ENCODE measurements at regions not wholly inside any gene's neighbourhood (a gene's known extent, or its start where the extent isn't known, plus 50 kb on each side); places are given as distances from the start of the nearest gene placed in this dataset.

GRCh38 chr19:29336425-29336824, 123.5 kb upstream of the UQCRFS1 start (continued):
- TF ChIP-seq EP300 (IDR thresholded peaks at IDR 0.05; ENCODE audit: borderline replicate concordance in 1 of 2, low read depth in 1 of 2, low read length in 1 of 2) = no peak
- no peak for TF ChIP-seq MAX (IDR thresholded peaks at IDR 0.05; ENCODE audit: low read depth)
- TF ChIP-seq IRF3 (IDR thresholded peaks at IDR 0.05; ENCODE audit: low read depth, low read length) = no peak
- no peak for TF ChIP-seq CHD2 (IDR thresholded peaks at IDR 0.05; ENCODE audit: low read length, partially characterized antibody)
- no peak for TF ChIP-seq MEF2A (IDR thresholded peaks at IDR 0.05; ENCODE audit: borderline replicate concordance, low read depth)
- TF ChIP-seq FOXJ3 (CRISPR knock-in tag; IDR thresholded peaks at IDR 0.05) = no peak
- TF ChIP-seq TEAD4 (IDR thresholded peaks at IDR 0.05; ENCODE audit: borderline replicate concordance, insufficient read depth) = no peak
- no peak for TF ChIP-seq RFX5 (IDR thresholded peaks at IDR 0.05; ENCODE audit: low read length)
- no peak for TF ChIP-seq RAD21 (IDR thresholded peaks at IDR 0.05; ENCODE audit: low read length)
- no peak for TF ChIP-seq POLR2AphosphoS5 (IDR thresholded peaks at IDR 0.05; ENCODE audit: low read depth, low read length)

- no peaks in the 10 kb centered on the region for H4K20me1 ChIP-seq (ENCODE audit: insufficient read depth)
- H3F3A ChIP-seq (replicated peaks; ENCODE audit: insufficient read depth) = no peaks in the 10 kb centered on the region
- no peaks in the 10 kb centered on the region for H3K4me1 ChIP-seq (ENCODE audit: control insufficient read depth in 1 of 2, insufficient read depth in 2 of 2, low read depth in 1 of 2, low read length in 1 of 2)
- H3K27me3 ChIP-seq (ENCODE audit: insufficient read depth) = no peaks in the 10 kb centered on the region
- no peak for DNase-seq
- no peak overlapping the region for H3K27ac ChIP-seq (ENCODE audit: low read depth in 2 of 2, low read length in 1 of 2)
- H3K9me3 ChIP-seq = no peaks in the 10 kb centered on the region
- no peak overlapping the region for H3K9ac ChIP-seq
- TF ChIP-seq TEAD4 (IDR thresholded peaks at IDR 0.05; ENCODE audit: borderline replicate concordance, insufficient read depth) (no peak), FOXM1 (IDR thresholded peaks at IDR 0.05; ENCODE audit: low read depth) (no peak), SMC3 (IDR thresholded peaks at IDR 0.05; ENCODE audit: low read depth, low read length) (no peak), PBX3 (IDR thresholded peaks at IDR 0.05) (no peak), ZBTB33 (IDR thresholded peaks at IDR 0.05; ENCODE audit: borderline replicate concordance, low read depth) (no peak), EP300 (IDR thresholded peaks at IDR 0.05; ENCODE audit: borderline replicate concordance in 1 of 2, low read depth in 1 of 2, low read length in 1 of 2) (no peak), GATA2 (CRISPR knock-in tag; IDR thresholded peaks at IDR 0.05) (no peak), USF2 (IDR thresholded peaks at IDR 0.05; ENCODE audit: borderline replicate concordance, low read depth, low read length) (no peak), EZH2phosphoT487 (IDR thresholded peaks at IDR 0.05; ENCODE audit: borderline replicate concordance, low read depth) (no peak), SIN3A (IDR thresholded peaks at IDR 0.05; ENCODE audit: borderline replicate concordance, low read depth, low read length) (no peak), IRF3 (IDR thresholded peaks at IDR 0.05; ENCODE audit: low read depth, low read length) (no peak), JUND (IDR thresholded peaks at IDR 0.05) (no peak), RFX5 (IDR thresholded peaks at IDR 0.05; ENCODE audit: low read length) (no peak), FOXJ3 (CRISPR knock-in tag; IDR thresholded peaks at IDR 0.05) (no peak), CTCF (IDR thresholded peaks at IDR 0.05) (no peak), TCF12 (IDR thresholded peaks at IDR 0.05) (no peak), MAX (IDR thresholded peaks at IDR 0.05; ENCODE audit: low read depth) (no peak)
- CTCF ChIA-PET = no interaction called here
- no peak overlapping the region for H2AFZ ChIP-seq (ENCODE audit: low read depth)
- no peaks in the 10 kb centered on the region for H3K79me2 ChIP-seq (ENCODE audit: insufficient read depth)
- POLR2A ChIA-PET = no interaction called here
- H3K4me2 ChIP-seq = no peak overlapping the region
- H3K4me3 ChIP-seq (ENCODE audit: low read depth in 2 of 2, low read length in 1 of 2) = no peak overlapping the region
- no peaks in the 10 kb centered on the region for H3K9me2 ChIP-seq
- no peaks in the 10 kb centered on the region for H3K36me3 ChIP-seq (replicated peaks in 1 of 2; ENCODE audit: control insufficient read depth in 1 of 2, insufficient read depth in 2 of 2, low read length in 1 of 2)
- 0% methylated on average over 6 of the region's 6 CpGs for WGBS (ENCODE audit: low lambda C conversion rate)
Measured at GRCh38 chr19:29337029-29337428, 124.1 kb upstream of the UQCRFS1 start.

Data from SK-N-SH (cell line).